Hepatocyte (in vitro differentiated cells): ENCODE measurements at regions not wholly inside any gene's neighbourhood (a gene's known extent, or its start where the extent isn't known, plus 50 kb on each side); places are given as distances from the start of the nearest gene placed in this dataset.

Experiments
- CTCF ChIP-seq: fragments of 200-600 bp; sonication (generic); IDR thresholded peaks from 2 replicates; pipeline ENCODE4 v1.5.1; 2016; ENCODE audit warnings: antibody characterized with exemption, mild to moderate bottlenecking; ENCODE audit not compliant: poor library complexity
- EZH2 ChIP-seq: fragments of 200-600 bp; sonication (generic); IDR thresholded peaks from 2 replicates; pipeline ENCODE4 v1.6.1; 2016; ENCODE audit warnings: antibody characterized with exemption, mild to moderate bottlenecking, borderline replicate concordance
- EZH2phosphoT487 ChIP-seq: fragments of 200-600 bp; sonication (generic); IDR thresholded peaks from one replicate; pipeline ENCODE4 v1.6.1; 2018; ENCODE audit warnings: antibody characterized with exemption, mild to moderate bottlenecking, low read depth, moderate library complexity; ENCODE audit not compliant: unreplicated experiment, severe bottlenecking

- no peak for TF ChIP-seq CTCF
- no peak for TF ChIP-seq EZH2
- TF ChIP-seq EZH2phosphoT487, result no peak
Observed at GRCh38 chr9:64015136-64015535, 1269.9 kb downstream of the FOXD4L5 start.
